ENCODE measurements at regions not wholly inside any gene's neighbourhood (a gene's known extent, or its start where the extent isn't known, plus 50 kb on each side); places are given as distances from the start of the nearest gene placed in this dataset.

- no peak for TF ChIP-seq POLR2A (IDR thresholded peaks at IDR 0.05)
- TF ChIP-seq, protein P1, sequence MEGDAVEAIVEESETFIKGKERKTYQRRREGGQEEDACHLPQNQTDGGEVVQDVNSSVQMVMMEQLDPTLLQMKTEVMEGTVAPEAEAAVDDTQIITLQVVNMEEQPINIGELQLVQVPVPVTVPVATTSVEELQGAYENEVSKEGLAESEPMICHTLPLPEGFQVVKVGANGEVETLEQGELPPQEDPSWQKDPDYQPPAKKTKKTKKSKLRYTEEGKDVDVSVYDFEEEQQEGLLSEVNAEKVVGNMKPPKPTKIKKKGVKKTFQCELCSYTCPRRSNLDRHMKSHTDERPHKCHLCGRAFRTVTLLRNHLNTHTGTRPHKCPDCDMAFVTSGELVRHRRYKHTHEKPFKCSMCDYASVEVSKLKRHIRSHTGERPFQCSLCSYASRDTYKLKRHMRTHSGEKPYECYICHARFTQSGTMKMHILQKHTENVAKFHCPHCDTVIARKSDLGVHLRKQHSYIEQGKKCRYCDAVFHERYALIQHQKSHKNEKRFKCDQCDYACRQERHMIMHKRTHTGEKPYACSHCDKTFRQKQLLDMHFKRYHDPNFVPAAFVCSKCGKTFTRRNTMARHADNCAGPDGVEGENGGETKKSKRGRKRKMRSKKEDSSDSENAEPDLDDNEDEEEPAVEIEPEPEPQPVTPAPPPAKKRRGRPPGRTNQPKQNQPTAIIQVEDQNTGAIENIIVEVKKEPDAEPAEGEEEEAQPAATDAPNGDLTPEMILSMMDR (IDR thresholded peaks at IDR 0.05), result no peak
- DNase-seq, result no peak
- 16 to 44% methylated on average over 25 to 70 of the region's 92 CpGs for WGBS, 2 donors
These were observed 97.1 kb downstream of the TNFAIP2 start for GRCh38 chr14:103220134-103220981.

DNA sequence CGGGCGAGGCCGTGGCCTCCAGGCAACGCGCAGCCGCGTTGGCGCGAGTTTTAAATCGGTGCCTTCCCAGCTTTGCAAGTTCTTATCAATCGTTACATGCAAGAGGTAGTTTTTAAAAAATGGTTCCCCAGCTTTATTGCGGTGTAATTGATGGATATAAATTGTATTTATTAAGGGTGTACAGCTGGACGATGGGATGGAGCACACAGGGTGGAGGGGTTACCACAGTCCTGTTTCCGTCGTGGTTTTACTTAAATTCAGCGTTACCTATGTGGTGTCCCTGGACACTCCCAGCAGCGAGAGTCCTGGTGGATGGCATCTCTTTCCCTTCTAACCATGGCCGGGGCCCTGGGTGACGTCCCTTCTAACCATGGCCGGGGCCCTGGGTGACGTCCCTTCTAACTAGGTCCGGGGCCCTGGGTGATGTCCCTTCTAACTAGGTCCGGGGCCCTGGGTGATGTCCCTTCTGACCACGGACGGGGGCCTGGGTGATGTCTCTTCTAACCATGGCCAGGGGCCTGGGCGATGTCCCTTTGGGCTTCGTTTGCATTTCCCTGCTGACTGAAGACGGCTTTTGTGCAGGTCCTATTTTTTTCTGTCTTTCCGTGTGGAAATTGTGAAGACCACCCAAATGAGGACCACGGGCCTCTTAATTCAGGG lies 97.9 kb downstream of the TNFAIP2 start:
- no peak overlapping the region for H3K27ac ChIP-seq
- no peak for TF ChIP-seq POLR2A (IDR thresholded peaks at IDR 0.05)
- TF ChIP-seq, protein P1 (IDR thresholded peaks at IDR 0.05), result no peak
- peaks cover 0 to 13% of the 10 kb centered on the region in 2 donors for H3K27me3 ChIP-seq
- no peak overlapping the region for H3K4me3 ChIP-seq
- WGBS, 2 donors, result 29 to 61% methylated on average over 19 to 30 of the region's 30 CpGs
- H3K4me1 ChIP-seq, result peaks cover 6% of the 10 kb centered on the region
- DNase-seq, result no peak
- intact Hi-C loops (cut with DNase I), result no loop called here
- no peaks in the 10 kb centered on the region for H3K36me3 ChIP-seq (replicated peaks in 1 of 2; ENCODE audit: insufficient read depth in 1 of 2, low read depth in 2 of 2)
- H3K9me3 ChIP-seq, result no peaks in the 10 kb centered on the region
- no peak for ATAC-seq

More at GRCh38 chr14:103220134-103220981, 97.1 kb downstream of the TNFAIP2 start:
- no peaks in the 10 kb centered on the region for H3K9me3 ChIP-seq
- no peaks in the 10 kb centered on the region for H3K36me3 ChIP-seq (replicated peaks in 1 of 2; ENCODE audit: insufficient read depth in 1 of 2, low read depth in 2 of 2)
- no peak overlapping the region for H3K4me3 ChIP-seq
- peaks cover 0 to 13% of the 10 kb centered on the region in 2 donors for H3K27me3 ChIP-seq
- intact Hi-C loops (cut with DNase I), result no loop called here
- ATAC-seq, result no peak
- H3K4me1 ChIP-seq, result peaks cover 6% of the 10 kb centered on the region
- H3K27ac ChIP-seq, result no peak overlapping the region

GRCh38 chr14:103221781-103222358 lies 98.6 kb downstream of the TNFAIP2 start:
- intact Hi-C loops (cut with DNase I), result no loop called here
- ATAC-seq (no peak), DNase-seq (no peak)
- Histone ChIP-seq H3K4me1 (peaks cover 6% of the 10 kb centered on the region), H3K27ac (no peak overlapping the region), H3K27me3 (peaks cover 0 to 13% of the 10 kb centered on the region in 2 donors), H3K4me3 (no peak overlapping the region), H3K9me3 (no peaks in the 10 kb centered on the region), H3K36me3 (replicated peaks in 1 of 2; ENCODE audit: insufficient read depth in 1 of 2, low read depth in 2 of 2) (no peaks in the 10 kb centered on the region)
- TF ChIP-seq, protein P1 (IDR thresholded peaks at IDR 0.05), result no peak
- WGBS, 2 donors, result 64 to 77% methylated on average over 13 of the region's 13 CpGs

DNA sequence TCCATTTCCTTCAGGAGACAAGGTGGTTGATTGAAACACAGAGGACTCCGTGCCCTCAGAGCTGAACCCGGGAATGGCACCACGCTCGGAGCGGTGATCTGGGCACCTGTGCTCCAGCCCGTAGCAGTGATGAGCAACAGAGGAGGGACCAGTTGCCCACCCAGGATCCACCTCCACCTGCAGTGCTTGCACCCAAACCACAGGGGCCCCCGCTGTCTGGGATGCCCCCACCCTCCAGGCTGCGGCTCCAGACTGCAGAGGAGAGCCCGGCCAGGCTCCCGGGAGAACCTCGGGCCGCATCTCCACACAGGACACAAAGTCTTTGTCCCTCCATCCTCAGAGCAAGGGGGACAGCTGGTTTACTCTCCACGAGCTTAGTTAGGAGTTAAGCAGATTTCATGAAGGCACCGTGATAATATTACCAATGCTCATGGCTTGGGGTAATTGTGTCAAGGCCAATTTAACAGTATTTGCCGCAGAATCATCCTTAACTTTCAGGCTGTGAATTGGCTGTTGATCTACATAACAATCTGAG lies 100.6 kb downstream of the TNFAIP2 start:
- Histone ChIP-seq H3K36me3 (replicated peaks in 1 of 2; ENCODE audit: insufficient read depth in 1 of 2, low read depth in 2 of 2) (no peaks in the 10 kb centered on the region), H3K4me3 (no peak overlapping the region), H3K9me3 (no peaks in the 10 kb centered on the region), H3K4me1 (peaks cover 6% of the 10 kb centered on the region), H3K27me3 (peaks cover 0 to 13% of the 10 kb centered on the region in 2 donors), H3K27ac (no peak overlapping the region)
- no peak for DNase-seq
- ATAC-seq, result no peak
- TF ChIP-seq POLR2A (IDR thresholded peaks at IDR 0.05), result no peak
- TF ChIP-seq, protein P1 (IDR thresholded peaks at IDR 0.05), result no peak
- intact Hi-C loops (cut with DNase I), result no loop called here
- 84 to 85% methylated on average over 10 to 15 of the region's 15 CpGs for WGBS, 2 donors
